ENCODE measurements at regions not wholly inside any gene's neighbourhood (a gene's known extent, or its start where the extent isn't known, plus 50 kb on each side); places are given as distances from the start of the nearest gene placed in this dataset.

- no peak for TF ChIP-seq POLR2AphosphoS5 (IDR thresholded peaks at IDR 0.05; ENCODE audit: borderline replicate concordance, low read depth, low read length)
- no peak for TF ChIP-seq EZH2 (IDR thresholded peaks at IDR 0.05)
- no peak for TF ChIP-seq FOXP2 (optimal IDR thresholded peaks at IDR 0.05; ENCODE audit: control extremely low read depth, extremely low read length, insufficient read depth)
Measured at GRCh38 chr9:119091074-119091473, 278.2 kb downstream of the BRINP1 start.

Data from SK-N-MC (cell line).